Fibroblast of pulmonary artery (primary cell): ENCODE measurements at regions not wholly inside any gene's neighbourhood (a gene's known extent, or its start where the extent isn't known, plus 50 kb on each side); places are given as distances from the start of the nearest gene placed in this dataset.
"Not testable (repeated sequence)": the region's sequence is repeated elsewhere in the genome, so short reads cannot be mapped to it uniquely, and the experiment has no call there.

Experiments used
- DNase-seq: peaks from one replicate; pipeline ENCODE4 v3.0.0-alpha.2; 2010; ENCODE audit warnings: low read depth
- H3K4me3 ChIP-seq: replicated peaks from 2 replicates; pipeline ENCODE4 v1.5.1; 2011; ENCODE audit warnings: low read depth, mild to moderate bottlenecking, control low read depth, low read length, moderate library complexity
- CTCF ChIP-seq: IDR thresholded peaks from 2 replicates; pipeline ENCODE4 v1.5.1; 2011; ENCODE audit warnings: mild to moderate bottlenecking, control low read depth, low read length, inconsistent platforms; ENCODE audit errors: missing control alignments

GRCh38 chr13:103895835-103896531 lies 829.8 kb upstream of the SLC10A2 start:
- no peak for DNase-seq
- no peak overlapping the region for H3K4me3 ChIP-seq
- no peak for TF ChIP-seq CTCF

- no peak overlapping the region for H3K4me3 ChIP-seq
- no peak for TF ChIP-seq CTCF
- no peak for DNase-seq
Observed at GRCh38 chr13:103894626-103895025, 828.4 kb upstream of the SLC10A2 start.

GRCh38 chr13:103884101-103884723 lies 818.0 kb upstream of the SLC10A2 start:
- TF ChIP-seq CTCF, result no peak
- H3K4me3 ChIP-seq, result no peak overlapping the region
- DNase-seq, result no peak

- H3K4me3 ChIP-seq, result no peak overlapping the region
- peak; percentile 8 for DNase-seq
- TF ChIP-seq CTCF, result no peak
Observed at GRCh38 chr13:103883698-103884097, 817.5 kb upstream of the SLC10A2 start.

- H3K4me3 ChIP-seq, result peak overlapping the region; percentile 10
- DNase-seq, result peak; percentile 95
- peak; percentile 69 for TF ChIP-seq CTCF
Observed at GRCh38 chr13:103883164-103883563, 816.9 kb upstream of the SLC10A2 start.

GRCh38 chr13:103880146-103880545 lies 813.9 kb upstream of the SLC10A2 start:
- H3K4me3 ChIP-seq, DNase-seq: not testable (repeated sequence)

- no peak overlapping the region for H3K4me3 ChIP-seq
- TF ChIP-seq CTCF, result no peak
- peak; percentile 4 for DNase-seq
Observed at GRCh38 chr13:103878891-103879605, 812.8 kb upstream of the SLC10A2 start.
